Stimulated activated CD8-positive, alpha-beta memory T cell treated with anti-CD3 and anti-CD28 coated beads, Interleukin-7, amount 100 ng/mL, for 4 hours (primary cell): ENCODE measurements at regions not wholly inside any gene's neighbourhood (a gene's known extent, or its start where the extent isn't known, plus 50 kb on each side); places are given as distances from the start of the nearest gene placed in this dataset.
A peak's percentile ranks its signal among the peaks of the same experiment; 100 is the strongest.
"Not testable (repeated sequence)": the region's sequence is repeated elsewhere in the genome, so short reads cannot be mapped to it uniquely, and the experiment has no call there.

ENCODE experiments used
- DNase-seq, 2 donors: peaks; one replicate each; pipeline ENCODE4 v3.0.0-alpha.2; 2020; ENCODE audit warnings: low read depth in 2 of 2

GRCh38 chr13:84207509-84207908 is 325.2 kb upstream of the SLITRK1 start:
- DNase-seq: no peak

GRCh38 chr13:84200971-84201370 is 318.7 kb upstream of the SLITRK1 start:
- DNase-seq: no peak

GRCh38 chr13:84192125-84192524 is 309.9 kb upstream of the SLITRK1 start:
- DNase-seq: no peak

GRCh38 chr13:84191139-84191538 is 308.9 kb upstream of the SLITRK1 start:
- DNase-seq: no peak

- DNase-seq: no peak
Observed at GRCh38 chr13:84187626-84188025, 305.4 kb upstream of the SLITRK1 start.

GRCh38 chr13:84139561-84140158 is 257.4 kb upstream of the SLITRK1 start:
- DNase-seq: no peak

GRCh38 chr13:84137292-84137691 is 255.0 kb upstream of the SLITRK1 start:
- DNase-seq: peak; percentile 44 to 49

GRCh38 chr13:84136582-84136981 is 254.3 kb upstream of the SLITRK1 start:
- no peak for DNase-seq

- DNase-seq: no peak
Observed at GRCh38 chr13:84132491-84132890, 250.2 kb upstream of the SLITRK1 start.

GRCh38 chr13:84131249-84131648 is 249.0 kb upstream of the SLITRK1 start:
- DNase-seq: no peak

GRCh38 chr13:84130495-84131114 is 248.3 kb upstream of the SLITRK1 start:
- DNase-seq: no peak

GRCh38 chr13:84129966-84130365 is 247.7 kb upstream of the SLITRK1 start:
- no peak for DNase-seq

- DNase-seq: no peak
Observed at GRCh38 chr13:84127597-84128128, 245.4 kb upstream of the SLITRK1 start.

GRCh38 chr13:84126671-84127171 is 244.4 kb upstream of the SLITRK1 start:
- DNase-seq: no peak

GRCh38 chr13:84121456-84121855 is 239.2 kb upstream of the SLITRK1 start:
- DNase-seq: no peak

GRCh38 chr13:84118839-84119409 is 236.7 kb upstream of the SLITRK1 start:
- no peak for DNase-seq

- DNase-seq: no peak
Observed at GRCh38 chr13:84098273-84098672, 216.0 kb upstream of the SLITRK1 start.

GRCh38 chr13:84097148-84097547 is 214.9 kb upstream of the SLITRK1 start:
- no peak for DNase-seq

GRCh38 chr13:84096216-84096615 is 213.9 kb upstream of the SLITRK1 start:
- no peak for DNase-seq

- no peak for DNase-seq
Observed at GRCh38 chr13:84088996-84089395, 206.7 kb upstream of the SLITRK1 start.

- DNase-seq: no peak
Observed at GRCh38 chr13:84086847-84087162, 204.5 kb upstream of the SLITRK1 start.

GRCh38 chr13:84086098-84086846 is 204.0 kb upstream of the SLITRK1 start:
- not testable (repeated sequence) for DNase-seq
